Liver (tissue), 3 donors: ENCODE measurements at regions not wholly inside any gene's neighbourhood (a gene's known extent, or its start where the extent isn't known, plus 50 kb on each side); places are given as distances from the start of the nearest gene placed in this dataset.

Source experiments
- CTCF ChIP-seq: fragments of 150-350 bp; IDR thresholded peaks from 2 replicates; pipeline ENCODE4 v1.5.1; 2017; ENCODE audit warnings: improper control_type of control experiment, low read depth, low read length; ENCODE audit not compliant: missing input control
- GABPA ChIP-seq, 2 donors: IDR thresholded peaks in 1 of 2; conservative IDR thresholded peaks in 1 of 2; 2 replicates each; pipeline ENCODE4 v1.6.1; 2016; ENCODE audit warnings: antibody characterized with exemption in 2 of 2, mild to moderate bottlenecking in 1 of 2, moderate library complexity in 1 of 2
- REST ChIP-seq: IDR thresholded peaks from 2 replicates; pipeline ENCODE4 v1.6.1; 2016; ENCODE audit warnings: antibody characterized with exemption, mild to moderate bottlenecking
- TF ChIP-seq, protein P1 (sequence below): IDR thresholded peaks from 2 replicates; pipeline ENCODE4 v1.6.1; 2016; ENCODE audit warnings: antibody characterized with exemption
- donor health status: healthy.
- donor health status: healthy.

DNA sequence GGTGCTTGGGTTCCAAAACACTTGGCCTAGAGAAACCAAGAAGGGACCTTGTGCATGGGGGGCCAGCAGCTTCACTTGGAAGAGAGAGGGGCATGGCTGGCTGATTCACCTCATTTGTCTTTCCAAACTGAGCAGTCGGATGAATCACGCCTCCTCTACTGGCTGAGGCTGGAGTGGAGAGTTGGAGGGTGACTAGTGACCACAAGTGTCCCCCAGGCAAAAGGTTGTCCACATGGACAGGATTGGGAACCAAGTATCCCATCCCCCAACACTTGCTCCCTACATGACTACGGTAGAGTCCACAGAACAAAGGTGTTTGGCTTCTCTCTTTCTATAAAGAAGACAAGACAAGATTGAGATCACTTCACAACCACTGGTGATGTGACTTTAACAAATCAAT, 875.6 kb downstream of the QKI start:
- TF ChIP-seq REST (no peak), GABPA (IDR thresholded peaks at IDR 0.05 in 1 of 2, conservative IDR thresholded peaks at IDR 0.05 in 1 of 2) (no peak), CTCF (no peak)
- TF ChIP-seq, protein P1, sequence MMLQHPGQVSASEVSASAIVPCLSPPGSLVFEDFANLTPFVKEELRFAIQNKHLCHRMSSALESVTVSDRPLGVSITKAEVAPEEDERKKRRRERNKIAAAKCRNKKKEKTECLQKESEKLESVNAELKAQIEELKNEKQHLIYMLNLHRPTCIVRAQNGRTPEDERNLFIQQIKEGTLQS = no peak
